Heart left ventricle (tissue), 13 donors: ENCODE measurements at regions not wholly inside any gene's neighbourhood (a gene's known extent, or its start where the extent isn't known, plus 50 kb on each side); places are given as distances from the start of the nearest gene placed in this dataset.

Experiments used
- POLR2A ChIP-seq, 2 donors: fragments of 450-650 bp; IDR thresholded peaks; one replicate each; pipeline ENCODE4 v1.6.1; 2017; ENCODE audit warnings: antibody characterized with exemption in 2 of 2, mild to moderate bottlenecking in 2 of 2, moderate library complexity in 2 of 2
- TF ChIP-seq, protein P1 (sequence below), 12 donors: fragments of 200-600 bp; sonication (generic) in 4 of 12; IDR thresholded peaks; one replicate each; pipeline versions ENCODE4 v1.5.0 to v1.8.0; 2018 to 2022; ENCODE audit warnings: antibody characterized with exemption in 12 of 12, mild to moderate bottlenecking in 5 of 12
- donor health status: ischemic (EF 13 %, LVEDD 7.1; RV severe dilation, severe dysfunction).
- donor health status: DM: no; HTN: yes; CAD: no.
- donor health status: DM: no; HTN: no; CAD: no.
- donor health status: ischemic (EF 25% LVEDD 6.9; RV normal size, moderate dysfunction).
- donor health status: ischemic (EF 25% LVEDD 5.7; RV mildly dilated, moderate dysfunction).
- donor health status: ischemic (EF 35%, LVEDD 5.7; RV mildly dilated, moderate dysfunction).
- donor health status: nonischemic (EF 11% LVEDD 7.7; RV severe dilation, severe dysfunction).
- donor health status: DM: yes; HTN: yes; CAD: no.
- donor health status: PGD.
- donor health status: ischemic (EF 29% LVEDD 5.4; RV normal size, mild dysfunction).
- donor health status: nonischemic (EF 23%, LVEDD 6.1; RV moderate dilation, normal function).

DNA sequence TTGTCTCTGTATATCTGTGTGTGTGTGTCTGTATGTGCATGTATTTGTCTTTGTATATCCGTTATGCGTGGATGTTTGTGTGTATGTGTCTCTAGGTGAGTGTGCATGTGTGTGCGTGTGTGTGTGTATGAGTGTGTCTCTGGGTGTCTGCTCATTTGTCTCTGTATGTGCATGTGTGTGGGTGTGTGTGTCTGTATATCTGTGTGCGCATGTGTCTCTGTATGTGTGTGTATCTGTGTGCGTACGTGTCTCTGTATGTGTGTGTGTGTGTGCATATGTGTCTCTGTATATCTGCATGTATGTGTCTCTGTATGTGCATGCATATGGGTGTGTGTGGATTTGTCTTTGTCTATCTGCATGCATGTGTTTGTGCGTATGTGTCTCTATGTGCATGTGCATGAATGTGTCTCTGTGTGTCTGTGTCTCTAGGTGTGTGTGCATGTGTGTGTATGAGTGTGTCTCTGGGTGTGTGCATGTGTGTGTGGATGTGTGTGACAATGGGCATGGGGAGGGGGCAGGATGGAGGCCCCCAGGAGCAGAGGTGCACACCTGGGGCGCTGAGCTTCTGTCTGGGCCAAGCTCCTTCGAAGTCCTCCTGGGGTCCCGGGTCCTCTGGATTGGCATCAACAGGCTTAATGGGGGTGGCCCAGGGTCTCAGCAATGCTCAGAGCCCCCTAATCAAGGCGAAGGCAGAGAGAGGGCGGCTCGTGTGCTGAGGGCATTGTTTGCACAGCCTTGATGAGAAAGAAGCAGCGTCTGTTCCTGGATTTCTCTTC lies 373.4 kb upstream of the IRX4 start:
- TF ChIP-seq, protein P1, sequence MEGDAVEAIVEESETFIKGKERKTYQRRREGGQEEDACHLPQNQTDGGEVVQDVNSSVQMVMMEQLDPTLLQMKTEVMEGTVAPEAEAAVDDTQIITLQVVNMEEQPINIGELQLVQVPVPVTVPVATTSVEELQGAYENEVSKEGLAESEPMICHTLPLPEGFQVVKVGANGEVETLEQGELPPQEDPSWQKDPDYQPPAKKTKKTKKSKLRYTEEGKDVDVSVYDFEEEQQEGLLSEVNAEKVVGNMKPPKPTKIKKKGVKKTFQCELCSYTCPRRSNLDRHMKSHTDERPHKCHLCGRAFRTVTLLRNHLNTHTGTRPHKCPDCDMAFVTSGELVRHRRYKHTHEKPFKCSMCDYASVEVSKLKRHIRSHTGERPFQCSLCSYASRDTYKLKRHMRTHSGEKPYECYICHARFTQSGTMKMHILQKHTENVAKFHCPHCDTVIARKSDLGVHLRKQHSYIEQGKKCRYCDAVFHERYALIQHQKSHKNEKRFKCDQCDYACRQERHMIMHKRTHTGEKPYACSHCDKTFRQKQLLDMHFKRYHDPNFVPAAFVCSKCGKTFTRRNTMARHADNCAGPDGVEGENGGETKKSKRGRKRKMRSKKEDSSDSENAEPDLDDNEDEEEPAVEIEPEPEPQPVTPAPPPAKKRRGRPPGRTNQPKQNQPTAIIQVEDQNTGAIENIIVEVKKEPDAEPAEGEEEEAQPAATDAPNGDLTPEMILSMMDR (IDR thresholded peaks at IDR 0.05): no peak
- TF ChIP-seq POLR2A (IDR thresholded peaks at IDR 0.05): no peak
